Thoracic aorta (tissue), 2 donors: ENCODE measurements at regions not wholly inside any gene's neighbourhood (a gene's known extent, or its start where the extent isn't known, plus 50 kb on each side); places are given as distances from the start of the nearest gene placed in this dataset.

Experiments
- ATAC-seq: fragments of 150-250 bp; one replicate; pipeline ENCODE4 v1.8.0; 2017; ENCODE audit warnings: low read depth; ENCODE audit not compliant: insufficient number of reproducible peaks, low FRiP score
- DNase-seq: peaks from one replicate; pipeline ENCODE4 v3.0.0-alpha.2; 2020; ENCODE audit warnings: low spot score
- H3K27ac ChIP-seq, 2 donors: fragments of 200-600 bp; sonication (generic); 1 replicate in 1 of 2; 2 replicates in 1 of 2; pipeline ENCODE4 v1.5.1; 2016; ENCODE audit warnings: mild to moderate bottlenecking in 2 of 2, moderate library complexity in 2 of 2
- H3K27me3 ChIP-seq: fragments of 200-600 bp; sonication (generic); replicated peaks from 2 replicates; pipeline ENCODE4 v1.6.0; 2016; ENCODE audit warnings: mild to moderate bottlenecking; ENCODE audit not compliant: insufficient read depth
- H3K36me3 ChIP-seq: fragments of 200-600 bp; sonication (generic); one replicate; pipeline ENCODE4 v1.5.1; 2016
- H3K4me1 ChIP-seq, 2 donors: fragments of 200-600 bp; sonication (generic); 1 replicate in 1 of 2; 2 replicates in 1 of 2; pipeline versions ENCODE4 v1.5.1 to v1.6.0; 2016; ENCODE audit warnings: low read depth in 2 of 2, mild to moderate bottlenecking in 1 of 2; ENCODE audit not compliant: control insufficient read depth in 1 of 2
- H3K4me3 ChIP-seq: fragments of 200-600 bp; sonication (generic); 2 replicates; pipeline ENCODE4 v1.5.1; 2016; ENCODE audit warnings: mild to moderate bottlenecking
- H3K9me3 ChIP-seq: fragments of 200-600 bp; sonication (generic); 2 replicates; pipeline ENCODE4 v1.5.1; 2016
- TF ChIP-seq, protein P1 (sequence below): fragments of 200-600 bp; sonication (generic); IDR thresholded peaks from one replicate; pipeline ENCODE4 v1.5.1; 2019; ENCODE audit warnings: antibody characterized with exemption

DNA sequence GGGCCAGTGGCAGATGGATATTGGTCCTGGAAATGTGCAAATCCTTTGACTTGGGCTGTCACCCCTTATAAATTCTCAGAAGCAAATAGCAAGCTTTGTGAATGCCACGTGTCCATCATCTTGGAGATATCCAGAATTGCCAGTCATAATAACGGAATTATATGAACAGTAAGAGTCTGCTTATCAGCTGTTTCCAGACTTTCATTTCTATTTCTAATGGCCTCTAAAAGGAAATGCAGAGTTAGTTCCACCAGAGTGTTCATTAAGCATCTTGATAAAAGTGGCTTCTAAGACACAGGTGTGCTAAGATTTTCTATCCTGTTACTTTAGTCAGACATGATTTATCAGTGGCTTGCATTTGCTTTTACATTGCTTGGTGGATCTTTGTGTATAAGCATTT lies 87.4 kb downstream of the RAMP3 start:
- ATAC-seq (no peak), DNase-seq (no peak)
- Histone ChIP-seq H3K27ac (no peak overlapping the region), H3K9me3 (no peaks in the 10 kb centered on the region), H3K4me3 (no peak overlapping the region), H3K4me1 (no peaks in the 10 kb centered on the region), H3K27me3 (no peaks in the 10 kb centered on the region), H3K36me3 (no peaks in the 10 kb centered on the region)
- TF ChIP-seq, protein P1, sequence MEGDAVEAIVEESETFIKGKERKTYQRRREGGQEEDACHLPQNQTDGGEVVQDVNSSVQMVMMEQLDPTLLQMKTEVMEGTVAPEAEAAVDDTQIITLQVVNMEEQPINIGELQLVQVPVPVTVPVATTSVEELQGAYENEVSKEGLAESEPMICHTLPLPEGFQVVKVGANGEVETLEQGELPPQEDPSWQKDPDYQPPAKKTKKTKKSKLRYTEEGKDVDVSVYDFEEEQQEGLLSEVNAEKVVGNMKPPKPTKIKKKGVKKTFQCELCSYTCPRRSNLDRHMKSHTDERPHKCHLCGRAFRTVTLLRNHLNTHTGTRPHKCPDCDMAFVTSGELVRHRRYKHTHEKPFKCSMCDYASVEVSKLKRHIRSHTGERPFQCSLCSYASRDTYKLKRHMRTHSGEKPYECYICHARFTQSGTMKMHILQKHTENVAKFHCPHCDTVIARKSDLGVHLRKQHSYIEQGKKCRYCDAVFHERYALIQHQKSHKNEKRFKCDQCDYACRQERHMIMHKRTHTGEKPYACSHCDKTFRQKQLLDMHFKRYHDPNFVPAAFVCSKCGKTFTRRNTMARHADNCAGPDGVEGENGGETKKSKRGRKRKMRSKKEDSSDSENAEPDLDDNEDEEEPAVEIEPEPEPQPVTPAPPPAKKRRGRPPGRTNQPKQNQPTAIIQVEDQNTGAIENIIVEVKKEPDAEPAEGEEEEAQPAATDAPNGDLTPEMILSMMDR: no peak

DNA sequence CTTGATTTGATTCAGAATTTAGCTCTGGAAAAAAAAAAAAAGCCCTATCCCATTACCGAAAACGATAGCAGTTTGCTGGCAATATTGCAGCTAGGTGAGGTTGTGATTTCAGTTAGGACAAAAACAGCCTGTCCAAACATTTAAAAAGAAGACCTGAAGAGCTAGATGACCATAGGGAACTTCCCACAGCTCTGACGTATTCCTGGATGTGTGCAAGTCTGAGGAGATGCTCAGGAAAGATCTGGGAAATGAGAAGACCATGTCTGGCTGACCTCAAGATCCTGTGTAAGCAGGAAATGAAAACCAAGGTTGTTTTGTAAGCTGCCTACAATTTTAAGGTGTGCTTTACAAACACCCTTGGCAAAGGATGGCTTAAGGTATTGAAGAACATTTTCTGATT lies 88.7 kb downstream of the RAMP3 start:
- H3K4me3 ChIP-seq: no peak overlapping the region
- no peaks in the 10 kb centered on the region for H3K27me3 ChIP-seq
- H3K27ac ChIP-seq: no peak overlapping the region
- no peak for ATAC-seq
- no peaks in the 10 kb centered on the region for H3K9me3 ChIP-seq
- no peaks in the 10 kb centered on the region for H3K36me3 ChIP-seq
- DNase-seq: no peak
- H3K4me1 ChIP-seq: no peaks in the 10 kb centered on the region
- TF ChIP-seq, protein P1: no peak

DNA sequence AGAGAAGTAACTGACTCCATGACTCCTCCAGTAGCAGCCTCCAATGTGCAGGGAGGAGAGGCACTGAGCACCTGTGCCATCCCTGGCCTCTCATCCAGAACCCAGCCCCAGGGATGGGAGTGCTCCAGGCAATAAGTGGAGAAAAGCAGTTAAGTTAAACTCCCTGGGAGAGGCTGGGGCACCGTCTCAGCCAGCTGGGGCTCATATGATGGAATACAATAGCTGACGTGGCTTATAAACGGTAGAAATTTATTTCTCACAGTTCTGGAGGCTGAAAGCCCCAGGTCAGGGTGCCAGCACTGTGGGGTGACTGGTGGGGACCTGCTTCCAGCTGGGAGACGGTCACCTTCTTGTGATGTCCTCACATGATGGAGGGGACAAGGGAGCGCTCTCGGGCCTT lies 94.7 kb downstream of the RAMP3 start:
- no peak for DNase-seq
- no peak overlapping the region for H3K4me3 ChIP-seq
- H3K27me3 ChIP-seq: no peaks in the 10 kb centered on the region
- no peaks in the 10 kb centered on the region for H3K36me3 ChIP-seq
- ATAC-seq: no peak
- TF ChIP-seq, protein P1: no peak
- no peaks in the 10 kb centered on the region for H3K9me3 ChIP-seq
- H3K4me1 ChIP-seq: no peaks in the 10 kb centered on the region
- H3K27ac ChIP-seq: no peak overlapping the region

DNA sequence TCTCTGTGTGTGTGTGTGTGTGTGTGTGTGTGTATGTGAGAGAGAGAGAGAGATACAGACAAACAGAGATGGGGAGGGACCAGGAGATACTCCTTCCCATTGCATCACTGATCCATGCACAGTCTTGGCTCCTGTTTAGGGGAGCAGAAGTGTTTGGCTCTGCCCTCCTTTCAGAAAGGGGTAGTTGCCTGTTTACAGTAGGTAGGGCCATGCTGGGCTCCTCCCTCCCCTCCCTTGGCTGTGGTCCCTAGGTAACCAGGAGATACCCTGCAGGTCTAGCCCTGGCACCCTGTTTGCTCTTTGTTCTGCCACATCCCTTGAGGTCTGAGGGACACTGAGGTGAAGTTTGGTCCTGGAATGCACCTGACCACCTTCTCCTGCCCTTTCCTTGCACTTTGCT lies 95.3 kb downstream of the RAMP3 start:
- TF ChIP-seq, protein P1: no peak
- Histone ChIP-seq H3K27me3 (no peaks in the 10 kb centered on the region), H3K4me3 (no peak overlapping the region), H3K36me3 (no peaks in the 10 kb centered on the region), H3K4me1 (no peaks in the 10 kb centered on the region), H3K9me3 (no peaks in the 10 kb centered on the region), H3K27ac (no peak overlapping the region)
- no peak for DNase-seq
- no peak for ATAC-seq

DNA sequence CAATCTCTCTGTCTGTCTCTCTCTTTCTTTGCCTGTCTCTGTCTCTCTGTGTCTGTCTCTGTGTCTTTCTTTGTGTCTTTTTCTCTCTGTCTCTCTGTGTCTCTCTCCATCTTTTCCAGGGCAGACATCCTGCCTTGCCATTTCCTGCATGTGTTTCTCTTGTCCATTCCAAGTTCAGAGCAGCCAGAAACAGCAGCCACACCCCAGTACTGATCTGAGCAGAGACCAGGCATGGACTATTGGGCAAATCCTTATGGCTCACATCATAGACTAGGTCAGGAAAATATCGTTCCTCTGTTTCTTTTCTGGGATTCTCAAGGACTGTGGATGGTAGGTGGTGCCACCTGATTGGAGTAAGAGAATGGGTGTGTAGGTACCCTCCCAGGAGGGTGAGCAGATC lies 95.8 kb downstream of the RAMP3 start:
- TF ChIP-seq, protein P1: no peak
- ATAC-seq (no peak), DNase-seq (no peak)
- Histone ChIP-seq H3K27me3 (no peaks in the 10 kb centered on the region), H3K9me3 (no peaks in the 10 kb centered on the region), H3K27ac (no peak overlapping the region), H3K36me3 (no peaks in the 10 kb centered on the region), H3K4me1 (no peaks in the 10 kb centered on the region), H3K4me3 (no peak overlapping the region)
